SU-DHL-6 (cell line): ENCODE measurements at regions not wholly inside any gene's neighbourhood (a gene's known extent, or its start where the extent isn't known, plus 50 kb on each side); places are given as distances from the start of the nearest gene placed in this dataset.

Source experiments
- CTCF ChIP-seq: fragments of 200-600 bp; sonication (generic); IDR thresholded peaks from one replicate; pipeline ENCODE4 v1.5.1; 2017; ENCODE audit warnings: antibody characterized with exemption, mild to moderate bottlenecking, low read length, moderate library complexity; ENCODE audit not compliant: insufficient read depth, poor library complexity, severe bottlenecking
- EZH2phosphoT487 ChIP-seq: fragments of 200-600 bp; sonication (generic), shearing (Covaris generic); conservative IDR thresholded peaks from 2 replicates; pipeline ENCODE4 v1.6.1; 2018; ENCODE audit warnings: mild to moderate bottlenecking, antibody characterized with exemption, low read length, moderate library complexity, mixed read lengths

- no peak for TF ChIP-seq CTCF
- TF ChIP-seq EZH2phosphoT487 = no peak
These were observed 219.7 kb upstream of the PPP2R2D start for GRCh38 chr10:131681122-131681521.
